ENCODE measurements at regions not wholly inside any gene's neighbourhood (a gene's known extent, or its start where the extent isn't known, plus 50 kb on each side); places are given as distances from the start of the nearest gene placed in this dataset.

GRCh38 chrX:20438871-20439526 lies 172.3 kb upstream of the RPS6KA3 start:
- no peak for DNase-seq
- TF ChIP-seq POLR2A (IDR thresholded peaks at IDR 0.05; ENCODE audit: low read length) (no peak), GATA1 (IDR thresholded peaks at IDR 0.05; ENCODE audit: low read depth, low read length) (no peak)

GRCh38 chrX:20437683-20438082 lies 171.0 kb upstream of the RPS6KA3 start:
- TF ChIP-seq GATA1 (IDR thresholded peaks at IDR 0.05; ENCODE audit: low read depth, low read length), result no peak
- no peak for TF ChIP-seq POLR2A (IDR thresholded peaks at IDR 0.05; ENCODE audit: low read length)
- no peak for DNase-seq

- DNase-seq, result no peak
- TF ChIP-seq POLR2A (IDR thresholded peaks at IDR 0.05; ENCODE audit: low read length) (no peak), GATA1 (IDR thresholded peaks at IDR 0.05; ENCODE audit: low read depth, low read length) (no peak)
Observed at GRCh38 chrX:20435913-20436312, 169.2 kb upstream of the RPS6KA3 start.

GRCh38 chrX:20434986-20435385 lies 168.3 kb upstream of the RPS6KA3 start:
- no peak for DNase-seq
- TF ChIP-seq POLR2A (IDR thresholded peaks at IDR 0.05; ENCODE audit: low read length), result no peak
- TF ChIP-seq GATA1 (IDR thresholded peaks at IDR 0.05; ENCODE audit: low read depth, low read length), result no peak

- no peak for TF ChIP-seq POLR2A (IDR thresholded peaks at IDR 0.05; ENCODE audit: low read length)
- DNase-seq, result no peak
Observed at GRCh38 chrX:20433388-20433775, 166.7 kb upstream of the RPS6KA3 start.

- DNase-seq, result no peak
- no peak for TF ChIP-seq POLR2A (IDR thresholded peaks at IDR 0.05; ENCODE audit: low read length)
- no peak for TF ChIP-seq GATA1 (IDR thresholded peaks at IDR 0.05; ENCODE audit: low read depth, low read length)
Observed at GRCh38 chrX:20432746-20433387, 166.2 kb upstream of the RPS6KA3 start.

GRCh38 chrX:20432048-20432447 lies 165.3 kb upstream of the RPS6KA3 start:
- DNase-seq, result no peak
- no peak for TF ChIP-seq GATA1 (IDR thresholded peaks at IDR 0.05; ENCODE audit: low read depth, low read length)
- no peak for TF ChIP-seq POLR2A (IDR thresholded peaks at IDR 0.05; ENCODE audit: low read length)

- no peak for TF ChIP-seq POLR2A (IDR thresholded peaks at IDR 0.05; ENCODE audit: low read length)
- no peak for TF ChIP-seq GATA1 (IDR thresholded peaks at IDR 0.05; ENCODE audit: low read depth, low read length)
- no peak for DNase-seq
Observed at GRCh38 chrX:20431486-20431885, 164.8 kb upstream of the RPS6KA3 start.

- TF ChIP-seq POLR2A (IDR thresholded peaks at IDR 0.05; ENCODE audit: low read length) (no peak), GATA1 (IDR thresholded peaks at IDR 0.05; ENCODE audit: low read depth, low read length) (no peak)
Observed at GRCh38 chrX:20427173-20427770, 160.6 kb upstream of the RPS6KA3 start.

GRCh38 chrX:20421697-20422096 lies 155.0 kb upstream of the RPS6KA3 start:
- TF ChIP-seq GATA1 (IDR thresholded peaks at IDR 0.05; ENCODE audit: low read depth, low read length), result no peak
- no peak for TF ChIP-seq POLR2A (IDR thresholded peaks at IDR 0.05; ENCODE audit: low read length)
- DNase-seq, result no peak

More at GRCh38 chrX:20427173-20427770, 160.6 kb upstream of the RPS6KA3 start:
- DNase-seq, result no peak

- TF ChIP-seq GATA1 (IDR thresholded peaks at IDR 0.05; ENCODE audit: low read depth, low read length) (no peak), POLR2A (IDR thresholded peaks at IDR 0.05; ENCODE audit: low read length) (no peak)
Observed at GRCh38 chrX:20421275-20421674, 154.6 kb upstream of the RPS6KA3 start.

GRCh38 chrX:20420058-20420457 lies 153.3 kb upstream of the RPS6KA3 start:
- TF ChIP-seq POLR2A (IDR thresholded peaks at IDR 0.05; ENCODE audit: low read length) (no peak), GATA1 (IDR thresholded peaks at IDR 0.05; ENCODE audit: low read depth, low read length) (no peak)
- DNase-seq, result no peak

More at GRCh38 chrX:20421275-20421674, 154.6 kb upstream of the RPS6KA3 start:
- no peak for DNase-seq

GRCh38 chrX:20418379-20419150 lies 151.9 kb upstream of the RPS6KA3 start:
- no peak for DNase-seq
- no peak for TF ChIP-seq POLR2A (IDR thresholded peaks at IDR 0.05; ENCODE audit: low read length)
- TF ChIP-seq GATA1 (IDR thresholded peaks at IDR 0.05; ENCODE audit: low read depth, low read length), result no peak
